Loucy (cell line): ENCODE measurements at regions not wholly inside any gene's neighbourhood (a gene's known extent, or its start where the extent isn't known, plus 50 kb on each side); places are given as distances from the start of the nearest gene placed in this dataset.

Experiments
- CTCF ChIP-seq: fragments of 200-600 bp; sonication (generic); conservative IDR thresholded peaks from 2 replicates; pipeline ENCODE4 v1.5.1; 2014; ENCODE audit warnings: mild to moderate bottlenecking, antibody characterized with exemption, low read length
- EZH2phosphoT487 ChIP-seq: fragments of 200-600 bp; IDR thresholded peaks from 2 replicates; pipeline ENCODE4 v1.6.1; 2018; ENCODE audit warnings: antibody characterized with exemption, mild to moderate bottlenecking, moderate library complexity, borderline replicate concordance

- TF ChIP-seq CTCF (no peak), EZH2phosphoT487 (no peak)
Observed at GRCh38 chrX:10076765-10077164, 80.0 kb upstream of the CLCN4 start.
